Keratinocyte (primary cell): ENCODE measurements at regions not wholly inside any gene's neighbourhood (a gene's known extent, or its start where the extent isn't known, plus 50 kb on each side); places are given as distances from the start of the nearest gene placed in this dataset.
"Not testable (repeated sequence)": the region's sequence is repeated elsewhere in the genome, so short reads cannot be mapped to it uniquely, and the experiment has no call there.

Source experiments
- DNase-seq: peaks from one replicate; pipeline ENCODE4 v3.0.0-alpha.2; 2011; ENCODE audit warnings: low read depth, missing footprints, low spot score
- FAIRE-seq: peaks from 2 replicates; lab custom pipeline; 2011; peaks lifted over from hg19 to GRCh38; lab: Jason Lieb, UNC
- H2AFZ ChIP-seq: 2 replicates; pipeline ENCODE4 v1.6.0; 2012; ENCODE audit warnings: low read length, control low read depth, inconsistent platforms; ENCODE audit not compliant: control insufficient read depth
- H3K27ac ChIP-seq: 2 replicates; pipeline ENCODE4 v1.5.1; 2011; ENCODE audit warnings: low read length; ENCODE audit not compliant: control insufficient read depth, insufficient read depth
- H3K27me3 ChIP-seq: 3 replicates; pipeline ENCODE4 v1.6.0; 2011; ENCODE audit warnings: low read length; ENCODE audit not compliant: control insufficient read depth, insufficient read depth; ENCODE audit errors: extremely low read depth
- H3K36me3 ChIP-seq, 2 experiments: 2 replicates in 1 of 2; 3 replicates in 1 of 2; pipeline ENCODE4 v1.5.1; 2011; ENCODE audit warnings: low read length in 2 of 2, mild to moderate bottlenecking in 1 of 2; ENCODE audit not compliant: control insufficient read depth in 2 of 2, insufficient read depth in 2 of 2; ENCODE audit errors: extremely low read depth in 1 of 2
- H3K4me1 ChIP-seq: 3 replicates; pipeline ENCODE4 v1.5.1; 2011; ENCODE audit warnings: low read length; ENCODE audit not compliant: control insufficient read depth, insufficient read depth; ENCODE audit errors: extremely low read depth
- H3K4me2 ChIP-seq: 3 replicates; pipeline ENCODE4 v1.6.0; 2011; ENCODE audit warnings: low read depth, low read length; ENCODE audit not compliant: control insufficient read depth, insufficient read depth; ENCODE audit errors: extremely low read depth
- H3K4me3 ChIP-seq, 3 experiments: fragments of 200-600 bp in 1 of 3; sonication (generic) in 1 of 3; 2 replicates in 2 of 3; 3 replicates in 1 of 3; pipeline ENCODE4 v1.5.1; 2011 to 2016; ENCODE audit warnings: low read length in 3 of 3, mild to moderate bottlenecking in 3 of 3, control low read depth in 2 of 3, inconsistent platforms in 1 of 3, low read depth in 1 of 3, mixed read lengths in 1 of 3, mixed run types in 1 of 3, moderate library complexity in 1 of 3; ENCODE audit not compliant: control insufficient read depth in 2 of 3, insufficient read depth in 2 of 3; ENCODE audit errors: extremely low read depth in 1 of 3
- H3K79me2 ChIP-seq: 2 replicates; pipeline ENCODE4 v1.6.0; 2012; ENCODE audit warnings: low read length; ENCODE audit not compliant: control insufficient read depth, insufficient read depth
- H3K9ac ChIP-seq: 3 replicates; pipeline ENCODE4 v1.6.0; 2011; ENCODE audit warnings: low read length; ENCODE audit not compliant: control insufficient read depth, insufficient read depth; ENCODE audit errors: extremely low read depth
- H3K9me1 ChIP-seq: 3 replicates; pipeline ENCODE4 v1.6.0; 2011; ENCODE audit warnings: low read length; ENCODE audit not compliant: control insufficient read depth, insufficient read depth; ENCODE audit errors: extremely low read depth
- H3K9me3 ChIP-seq: 2 replicates; pipeline ENCODE4 v1.5.1; 2012; ENCODE audit warnings: low read depth, low read length; ENCODE audit not compliant: control insufficient read depth
- H4K20me1 ChIP-seq: 3 replicates; pipeline ENCODE4 v1.6.0; 2011; ENCODE audit warnings: low read length; ENCODE audit not compliant: control insufficient read depth, insufficient read depth; ENCODE audit errors: extremely low read depth
- CTCF ChIP-seq, 3 experiments: IDR thresholded peaks in 1 of 3; conservative IDR thresholded peaks in 1 of 3; optimal IDR thresholded peaks in 1 of 3; 2 replicates in 2 of 3; 3 replicates in 1 of 3; pipeline versions ENCODE3 to v1.5.1; 2011; ENCODE audit warnings: low read length in 3 of 3, mild to moderate bottlenecking in 3 of 3, moderate library complexity in 2 of 3, control low read depth in 1 of 3, inconsistent platforms in 1 of 3; ENCODE audit not compliant: insufficient read depth in 2 of 3; ENCODE audit errors: extremely low read depth in 1 of 3
- EZH2 ChIP-seq: IDR thresholded peaks from one replicate; pipeline ENCODE4 v1.6.1; 2012; ENCODE audit warnings: inconsistent platforms, mild to moderate bottlenecking, low read length, moderate library complexity
- dilution Hi-C: fragments of 300-500 bp; cut with MboI; formaldehyde crosslinking; loops from one replicate; pipeline ENCODE4 v1.7.0; 2020; ENCODE audit warnings: low sequenced_read_pairs; ENCODE audit not compliant: extremely low pct_ligation_motif_present

- Histone ChIP-seq H2AFZ (no peak overlapping the region), H3K9me1 (no peaks in the 10 kb centered on the region), H4K20me1 (no peaks in the 10 kb centered on the region), H3K9me3 (no peaks in the 10 kb centered on the region), H3K4me3 (no peak overlapping the region), H3K4me1 (peaks cover 2% of the 10 kb centered on the region), H3K4me2 (no peak overlapping the region), H3K79me2 (no peaks in the 10 kb centered on the region), H3K36me3 (no peaks in the 10 kb centered on the region), H3K27me3 (peaks cover 2% of the 10 kb centered on the region), H3K27ac (no peak overlapping the region), H3K9ac (no peak overlapping the region)
- TF ChIP-seq EZH2 (no peak), CTCF (optimal IDR thresholded peaks at IDR 0.05 in 1 of 3, IDR thresholded peaks at IDR 0.05 in 1 of 3, conservative IDR thresholded peaks at IDR 0.05 in 1 of 3; ENCODE audit: extremely low read depth in 1 of 3, insufficient read depth in 2 of 3, low read length in 3 of 3) (no peak)
- dilution Hi-C loops, result no loop called here
- no peak for DNase-seq
- no peak for FAIRE-seq
These were observed 112.7 kb upstream of the IQSEC1 start for GRCh38 chr3:13185737-13186434.

GRCh38 chr3:13179582-13180210, 106.5 kb upstream of the IQSEC1 start:
- H2AFZ ChIP-seq, H4K20me1 ChIP-seq, H3K36me3 ChIP-seq, H3K4me1 ChIP-seq, H3K79me2 ChIP-seq, dilution Hi-C loops, H3K4me3 ChIP-seq, H3K9ac ChIP-seq, H3K9me1 ChIP-seq, H3K27ac ChIP-seq, H3K4me2 ChIP-seq, H3K9me3 ChIP-seq, H3K27me3 ChIP-seq, FAIRE-seq, DNase-seq: not testable (repeated sequence)
